GM19455 (cell line): ENCODE measurements at regions not wholly inside any gene's neighbourhood (a gene's known extent, or its start where the extent isn't known, plus 50 kb on each side); places are given as distances from the start of the nearest gene placed in this dataset.
"Not testable (repeated sequence)": the region's sequence is repeated elsewhere in the genome, so short reads cannot be mapped to it uniquely, and the experiment has no call there.

ENCODE experiments used
- ATAC-seq: cut with Tn5 transposase; IDR thresholded peaks from one replicate; pipeline ENCODE4 v1.9.1; 2021; ENCODE audit not compliant: unreplicated experiment

DNA sequence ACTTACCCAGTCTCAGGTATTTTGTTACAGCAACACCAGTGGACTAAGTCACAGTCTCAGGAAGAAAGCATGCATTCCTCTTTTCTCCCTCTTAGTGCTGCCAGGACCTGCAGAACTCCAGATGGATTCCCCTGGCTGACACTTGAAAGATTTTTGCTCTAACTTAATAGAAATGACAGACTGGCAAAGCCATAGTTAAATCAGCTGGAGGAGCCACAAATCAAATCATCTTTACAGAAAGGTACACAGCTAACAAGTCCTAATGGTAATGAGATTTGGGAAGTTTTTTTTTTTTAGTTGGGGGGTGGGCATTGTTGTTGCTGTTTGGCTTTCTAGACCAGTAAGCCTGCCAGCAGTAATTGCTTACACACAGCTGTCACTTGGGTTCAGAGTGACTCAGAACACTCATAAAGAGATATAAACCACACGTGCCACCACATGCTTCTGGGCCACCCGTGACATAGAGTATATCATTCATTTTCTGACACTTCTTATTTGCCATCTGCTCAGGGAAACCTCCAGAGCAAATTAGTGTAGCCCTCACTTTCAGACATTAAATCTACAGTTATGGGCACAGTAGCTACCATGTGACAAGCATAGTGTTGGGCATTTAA, 72.4 kb downstream of the FH start:
- ATAC-seq = no peak

DNA sequence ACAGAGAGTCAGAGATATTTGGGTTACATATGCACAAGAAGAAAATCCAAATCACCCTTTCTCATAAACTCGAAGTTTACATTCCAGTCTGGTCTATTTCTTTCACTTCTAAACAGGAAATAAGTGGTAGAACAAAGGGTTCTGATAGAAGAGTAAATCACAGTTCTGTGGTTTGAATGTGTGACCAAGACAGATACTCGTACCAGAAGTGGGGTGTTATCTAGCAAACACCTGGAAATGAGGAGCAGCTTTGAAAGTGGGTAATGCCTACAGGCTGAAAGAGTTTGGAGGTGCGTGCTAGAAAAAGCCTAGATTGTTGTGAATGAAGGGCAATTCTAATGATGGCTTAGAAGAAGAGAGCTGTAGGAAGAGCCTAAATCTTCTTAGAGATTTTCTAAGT, 74.7 kb downstream of the FH start:
- no peak for ATAC-seq

DNA sequence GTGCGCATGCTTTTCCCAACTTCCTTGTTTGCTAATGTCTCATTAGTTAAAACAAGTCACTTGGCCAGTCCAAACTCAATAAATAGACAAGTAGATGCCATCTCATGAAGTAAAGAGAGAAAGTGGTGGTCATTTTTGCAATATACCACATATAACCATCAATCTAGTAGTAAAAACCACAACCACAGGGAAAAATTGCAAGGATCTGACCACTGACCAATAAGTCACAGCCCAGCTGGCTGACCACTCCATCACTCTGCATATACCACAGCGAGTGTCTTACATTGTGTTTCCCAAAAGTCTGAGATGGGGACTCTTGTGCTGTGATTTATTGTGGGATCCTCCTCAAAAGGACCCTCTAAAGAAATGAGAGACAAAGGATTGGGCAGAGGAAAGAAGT, 76.0 kb downstream of the FH start:
- ATAC-seq = no peak

DNA sequence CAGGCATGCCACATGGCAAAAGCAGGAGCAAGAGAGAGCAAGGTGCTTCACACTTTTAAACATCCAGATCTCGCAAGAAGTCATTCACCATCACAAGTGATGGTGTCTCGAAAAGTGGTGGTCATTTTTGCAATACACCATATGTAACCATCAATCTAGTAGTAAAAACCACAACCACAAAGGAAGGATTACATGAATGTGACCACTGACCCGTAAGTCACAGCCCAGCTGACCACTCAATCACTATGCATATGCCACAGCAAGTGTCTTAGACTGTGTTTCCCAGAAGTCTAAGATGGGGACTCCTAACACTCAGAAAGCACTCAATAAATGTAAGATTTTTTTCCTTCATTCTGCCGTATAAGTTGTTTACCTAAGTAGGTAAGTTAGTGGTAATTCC, 76.9 kb downstream of the FH start:
- ATAC-seq = no peak

DNA sequence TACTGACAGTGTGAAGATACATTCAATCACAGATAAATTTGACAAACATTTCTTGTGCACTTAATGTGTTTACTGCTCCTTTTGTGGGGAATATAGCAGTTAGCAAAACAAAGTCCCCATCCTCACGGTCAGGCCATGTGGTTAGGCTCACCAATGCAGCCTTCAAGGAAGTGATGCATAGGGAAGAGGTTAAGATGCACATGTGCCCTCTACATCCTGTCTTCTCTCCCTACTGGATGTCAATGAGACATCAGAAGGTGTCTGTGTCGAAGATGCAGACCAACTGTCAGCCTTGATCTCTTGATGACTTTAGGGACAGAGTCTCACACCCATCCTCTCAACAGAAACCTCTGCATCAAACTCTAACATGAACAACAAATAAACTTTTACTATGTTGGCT, 78.7 kb downstream of the FH start:
- ATAC-seq = no peak

DNA sequence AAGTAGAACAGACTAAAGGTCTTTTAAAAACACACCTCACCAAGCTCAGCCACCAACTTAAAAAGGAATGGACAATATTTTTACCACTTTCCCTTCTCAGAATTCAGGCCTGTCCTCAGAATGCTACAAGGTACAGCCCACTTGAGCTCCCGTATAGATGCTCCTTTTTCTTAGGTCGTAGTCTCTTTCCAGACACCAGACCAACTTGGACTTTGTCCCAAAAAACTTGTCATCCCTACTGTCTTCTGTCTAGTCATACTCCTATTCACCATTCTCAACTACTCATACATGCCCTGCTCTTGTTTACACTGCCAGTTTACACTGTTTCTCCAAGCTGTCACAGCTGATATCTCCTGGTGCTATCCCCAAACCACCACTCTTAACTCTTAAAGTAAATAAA, 80.9 kb downstream of the FH start:
- ATAC-seq = not testable (repeated sequence)

DNA sequence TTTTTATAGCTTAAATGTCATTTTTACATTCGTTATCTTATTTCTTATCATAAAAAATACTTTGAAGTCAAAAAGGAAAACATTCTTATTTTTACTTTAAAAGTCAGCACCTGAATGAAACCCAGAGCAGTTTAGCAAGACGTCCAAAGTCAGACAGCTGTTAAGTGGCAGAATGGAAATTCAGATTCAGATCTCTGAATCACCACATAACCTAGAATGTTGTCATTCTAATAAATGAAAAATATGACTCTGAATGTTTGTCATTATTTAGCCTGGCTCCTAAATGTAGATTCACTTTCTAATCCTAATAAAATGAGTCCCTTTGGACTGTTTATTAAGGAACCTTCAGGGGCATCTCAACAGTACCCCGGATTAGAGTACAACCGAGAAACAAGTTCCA, 75.2 kb upstream of the RGS7 start:
- no peak for ATAC-seq

DNA sequence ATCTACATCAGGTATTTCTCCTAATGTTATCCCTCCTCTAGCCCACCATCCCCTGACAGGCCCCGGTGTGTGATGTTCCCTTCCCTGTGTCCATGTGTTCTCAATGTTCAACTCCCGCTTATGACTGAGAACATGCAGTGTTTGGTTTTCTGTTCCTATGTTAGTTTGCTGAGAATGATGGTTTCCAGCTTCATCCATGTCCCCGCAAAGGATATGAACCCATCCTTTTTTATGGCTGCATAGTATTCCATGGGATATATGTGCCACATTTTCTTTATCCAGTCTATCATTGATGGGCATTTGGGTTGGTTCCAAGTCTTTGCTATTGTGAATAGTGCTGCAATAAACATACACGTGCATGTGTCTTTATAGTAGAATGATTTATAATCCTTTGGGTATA, 68.1 kb upstream of the RGS7 start:
- not testable (repeated sequence) for ATAC-seq

DNA sequence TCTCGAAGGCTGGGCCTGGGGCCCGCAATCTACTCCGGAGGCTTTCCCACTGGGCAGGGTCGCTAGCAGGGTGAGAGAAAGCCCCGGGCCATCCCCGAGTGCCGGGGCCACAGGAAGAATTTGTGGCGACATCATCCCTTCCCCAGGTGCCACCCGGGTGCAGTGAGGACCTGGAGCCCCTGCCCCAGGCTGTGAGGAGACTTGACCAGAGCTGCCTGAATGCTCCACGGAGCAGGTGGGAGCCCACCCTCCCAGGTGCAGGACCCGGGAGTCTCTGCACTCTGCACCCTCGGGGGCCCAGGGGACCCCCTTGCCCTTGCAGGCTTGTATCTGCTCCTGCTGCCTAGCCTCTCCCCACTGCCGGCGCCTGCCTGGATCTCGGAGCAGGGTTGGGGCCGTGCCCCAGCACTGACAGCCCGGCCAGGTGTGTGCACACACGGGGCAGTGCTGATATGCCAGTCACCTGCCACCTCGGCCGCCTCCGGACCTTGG, 67.5 kb upstream of the RGS7 start:
- ATAC-seq = peak; percentile 16

DNA sequence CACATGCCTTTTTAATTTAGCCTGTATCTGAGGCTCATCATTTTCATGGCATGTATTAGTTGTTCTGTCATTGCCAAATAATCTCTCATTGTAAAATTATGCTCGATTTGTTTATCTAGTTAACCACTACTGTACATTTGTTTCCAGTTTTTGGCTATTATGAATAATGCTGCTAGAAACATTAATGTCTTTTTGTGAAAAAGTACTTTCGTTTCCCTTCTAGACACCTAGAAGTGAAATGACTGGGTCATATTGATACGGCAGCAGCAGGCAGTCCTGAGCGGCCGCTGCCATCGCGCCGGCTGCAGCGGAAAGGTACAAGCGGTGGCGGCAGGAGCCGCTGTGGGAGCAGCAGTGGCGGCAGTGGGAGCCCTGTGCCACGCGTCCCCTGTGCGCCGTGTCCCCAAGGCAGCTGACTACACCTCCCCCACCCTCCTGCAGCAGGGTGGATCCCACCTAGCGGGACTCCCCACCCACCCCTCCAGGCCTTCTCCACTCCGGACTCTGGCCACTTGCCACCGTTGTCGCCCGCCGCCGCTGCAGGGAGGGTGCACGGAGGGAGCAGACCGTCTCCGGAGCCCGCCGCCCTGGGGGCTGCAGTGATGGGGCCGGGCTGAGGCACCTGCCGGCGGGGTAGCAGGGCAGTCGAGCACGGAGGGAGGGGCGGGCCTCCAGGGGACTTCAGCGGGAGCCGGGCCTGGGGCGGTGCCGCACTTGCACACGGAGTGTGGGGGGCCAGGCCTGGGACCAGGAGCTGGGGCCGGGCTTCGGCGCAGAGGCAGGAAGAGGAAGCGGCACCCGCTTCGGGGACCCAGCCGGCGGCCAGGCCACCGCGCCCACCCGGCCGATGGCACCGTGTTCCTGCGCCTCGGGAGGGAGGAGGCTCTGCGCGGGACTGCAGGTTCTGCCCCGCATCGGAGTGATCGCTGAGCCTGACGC, 66.8 kb upstream of the RGS7 start:
- peak; percentile 93 for ATAC-seq

DNA sequence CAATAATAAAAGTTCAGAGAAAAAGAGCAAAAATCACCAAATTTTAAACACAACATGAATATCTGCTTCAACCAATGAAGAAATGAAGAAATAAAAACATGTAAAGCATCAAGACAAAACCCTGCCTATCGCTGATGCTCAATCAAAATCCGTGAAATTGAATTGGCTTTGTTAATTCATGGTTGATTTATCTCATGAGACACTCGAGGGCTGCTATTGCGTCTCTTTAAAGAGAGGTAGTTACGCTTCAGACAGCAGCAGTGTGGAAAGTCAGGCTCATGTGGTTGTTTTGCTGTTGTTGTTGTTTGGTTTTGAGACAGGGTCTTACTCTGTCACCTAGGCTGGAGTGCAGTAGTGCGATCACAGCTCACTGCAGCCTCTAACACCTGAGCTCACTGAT, 65.5 kb upstream of the RGS7 start:
- ATAC-seq = no peak

DNA sequence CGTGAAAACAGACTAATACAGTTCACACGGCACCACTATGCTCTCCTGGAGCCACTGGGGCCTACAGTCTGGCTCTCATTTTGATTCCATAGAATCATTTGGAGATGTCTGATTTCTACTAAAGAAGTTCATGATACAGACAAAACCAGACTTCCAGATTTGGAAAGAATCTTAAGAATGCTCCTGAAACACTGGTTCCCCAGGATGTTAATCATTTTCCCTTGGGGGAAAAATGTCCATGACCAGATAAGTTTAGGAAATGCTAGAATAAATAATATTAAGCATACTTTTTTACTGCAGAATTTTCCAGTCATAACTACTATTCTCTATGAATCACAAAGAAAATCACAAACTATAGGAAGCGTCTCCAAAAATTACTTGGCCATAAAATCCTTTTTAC, 63.0 kb upstream of the RGS7 start:
- ATAC-seq = no peak

DNA sequence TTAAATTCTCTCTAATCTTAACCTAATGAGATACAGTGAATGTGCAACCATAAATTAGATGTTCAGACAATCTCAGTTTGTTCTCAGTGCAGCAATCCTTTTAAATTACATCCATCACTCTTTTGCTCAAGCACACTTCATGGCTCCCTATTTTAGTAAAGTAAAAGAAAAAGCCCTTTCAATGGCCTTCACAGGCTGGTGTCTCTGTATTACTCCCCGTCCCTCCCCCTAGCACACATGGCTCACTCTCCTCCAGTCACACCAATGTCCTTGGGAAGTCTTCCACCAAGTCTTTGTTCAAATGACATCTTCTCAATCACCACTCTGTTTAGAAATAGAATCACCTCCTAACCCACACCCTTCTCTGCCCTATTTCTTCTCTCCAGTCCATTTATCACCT, 60.3 kb upstream of the RGS7 start:
- no peak for ATAC-seq

DNA sequence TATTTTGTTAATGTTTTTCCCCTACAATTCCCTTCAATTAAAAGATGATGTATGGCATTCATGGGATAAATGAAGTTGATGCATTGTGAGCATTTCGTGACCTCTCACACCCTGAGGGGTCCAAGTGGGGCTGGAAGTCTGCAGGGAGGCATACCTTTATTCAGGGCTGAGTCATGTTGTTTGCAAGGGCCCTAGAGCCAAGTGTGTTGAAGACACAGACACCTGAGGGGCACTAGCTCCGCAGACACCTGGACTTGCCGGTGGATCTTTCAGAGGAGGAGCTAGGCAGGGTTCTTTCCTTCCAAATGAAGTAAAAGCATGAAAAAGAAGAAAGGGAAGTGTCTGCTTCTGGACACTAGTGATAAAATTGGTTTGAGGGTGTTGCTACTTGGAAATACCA, 57.0 kb upstream of the RGS7 start:
- no peak for ATAC-seq

DNA sequence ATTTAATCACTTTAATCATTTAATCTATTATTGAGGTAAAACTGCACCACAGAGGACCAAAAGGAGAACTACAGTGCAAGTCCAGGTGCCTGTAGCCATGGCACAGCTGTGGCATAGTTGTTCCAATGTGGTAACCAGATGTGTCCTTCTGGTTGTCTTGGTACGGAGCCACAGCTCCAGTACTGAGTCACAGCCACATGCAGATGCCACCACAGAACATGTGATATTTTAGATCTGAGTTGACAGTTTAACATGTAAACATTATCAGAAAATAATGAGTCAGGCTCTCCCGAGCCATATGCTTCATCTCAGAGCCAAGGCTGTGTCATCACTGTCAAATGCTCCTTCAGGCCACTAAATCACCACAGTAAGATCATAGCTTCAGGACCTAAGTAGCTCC, 56.4 kb upstream of the RGS7 start:
- no peak for ATAC-seq

DNA sequence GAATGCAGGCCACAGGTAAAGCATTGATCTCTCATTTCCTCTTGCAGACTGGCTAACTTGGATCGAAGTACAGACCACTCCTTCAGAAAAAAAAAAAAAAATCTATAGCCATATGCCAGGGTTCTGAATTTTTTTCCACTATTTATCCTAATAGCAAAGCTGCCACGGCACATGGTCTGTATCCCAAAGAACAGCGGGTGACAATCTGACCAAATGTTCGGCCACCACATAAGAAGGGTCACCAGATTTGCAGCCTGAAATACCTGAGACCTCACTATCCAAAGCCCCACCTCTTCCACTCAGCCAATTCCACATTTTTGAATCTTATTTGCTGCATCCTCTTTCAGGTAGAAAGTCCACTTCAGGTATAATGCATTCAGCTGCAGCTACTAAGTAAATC, 55.6 kb upstream of the RGS7 start:
- no peak for ATAC-seq

DNA sequence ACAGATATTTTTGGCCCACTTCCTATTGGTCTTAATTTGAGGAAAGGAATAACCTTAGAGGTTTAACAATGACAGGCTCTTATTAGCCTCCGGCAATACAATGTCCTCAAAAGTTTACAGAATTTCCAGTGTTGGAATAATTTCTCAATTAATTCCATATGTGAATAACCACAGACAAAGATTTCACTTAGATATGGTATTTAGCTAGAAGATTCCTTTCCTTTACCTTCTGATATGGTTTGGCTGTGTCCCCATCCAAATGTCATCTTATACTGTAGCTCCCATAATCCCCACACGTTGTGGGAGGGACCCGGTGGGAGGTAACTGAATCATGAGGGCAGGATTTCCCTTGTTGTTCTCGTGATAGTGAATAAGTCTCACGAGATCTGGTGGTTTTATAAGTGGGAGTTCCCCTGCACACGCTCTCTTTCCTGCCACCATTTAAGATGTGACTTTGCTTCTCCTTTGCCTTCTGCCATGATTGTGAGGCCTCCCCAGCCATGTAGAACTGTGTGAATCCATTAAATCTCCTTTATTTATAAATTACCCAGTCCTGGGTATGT, 54.9 kb upstream of the RGS7 start:
- ATAC-seq = no peak

DNA sequence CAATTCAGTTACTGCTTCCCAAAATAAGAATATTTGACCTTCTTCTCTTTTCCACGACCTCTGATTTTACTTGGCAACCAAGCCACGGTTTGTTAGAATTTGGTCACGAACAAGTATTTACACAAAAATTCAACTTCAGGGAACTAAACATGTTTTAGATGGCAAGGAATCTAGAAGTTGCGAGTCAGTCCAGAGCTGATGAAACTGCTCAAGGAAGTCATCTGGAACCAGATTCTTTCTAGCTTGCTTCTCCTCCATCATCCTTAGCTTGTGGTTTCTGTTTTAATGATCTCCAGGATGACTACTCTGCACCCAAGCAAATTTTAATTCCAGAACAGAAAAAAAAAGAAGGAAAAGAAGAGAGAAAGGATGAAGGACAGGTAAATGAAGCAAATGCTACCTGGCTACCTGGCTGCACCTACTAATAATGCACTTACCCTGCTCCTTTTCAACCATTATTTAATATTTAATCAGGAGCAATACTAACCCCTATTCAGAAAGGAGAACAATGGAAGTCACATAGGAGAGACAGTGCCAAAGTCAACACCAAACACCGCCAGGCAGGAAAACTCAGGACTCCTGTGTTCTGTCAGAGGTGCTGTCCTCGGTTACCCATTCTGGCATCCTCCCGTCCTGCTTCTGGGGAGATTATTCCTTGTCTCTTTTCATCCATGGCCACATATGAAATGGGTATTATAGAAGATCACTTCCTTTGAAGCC, 54.2 kb upstream of the RGS7 start:
- no peak for ATAC-seq

DNA sequence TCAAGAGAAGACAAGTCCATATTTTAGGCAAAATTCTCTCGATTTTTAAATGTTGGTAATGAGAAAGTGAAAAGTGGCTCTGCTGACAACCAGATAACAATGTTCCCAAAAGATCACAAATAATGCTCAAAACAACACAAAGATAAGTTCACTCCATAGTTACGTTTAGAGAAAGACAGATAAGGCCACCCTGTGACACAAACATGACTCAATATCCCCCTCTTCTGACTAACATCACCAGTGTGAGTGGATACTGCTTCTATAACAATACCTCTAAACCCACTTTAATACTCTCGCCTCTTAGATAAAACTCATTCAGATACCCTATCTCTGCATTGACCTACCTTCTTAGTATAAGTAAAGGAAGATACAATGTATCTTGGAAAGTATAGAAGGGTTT, 51.2 kb upstream of the RGS7 start:
- ATAC-seq = no peak
